Activated T-cell treated with anti-CD3 and anti-CD28 coated beads, Interleukin-2, amount 50 U/mL, for 4 hours (primary cell): ENCODE measurements at regions not wholly inside any gene's neighbourhood (a gene's known extent, or its start where the extent isn't known, plus 50 kb on each side); places are given as distances from the start of the nearest gene placed in this dataset.
"Not testable (repeated sequence)": the region's sequence is repeated elsewhere in the genome, so short reads cannot be mapped to it uniquely, and the experiment has no call there.

Experiments used
- ATAC-seq, 2 donors: fragments of 200-7000 bp; cut with Tn5 transposase; one replicate each; pipeline ENCODE4 v1.10.0; 2021
- DNase-seq: peaks from one replicate; pipeline ENCODE4 v3.0.0-alpha.2; 2020
- H3K27me3 Mint-ChIP-seq: one replicate; pipeline ENCODE4 v1.8.0; 2021; ENCODE audit warnings: low read depth, mixed read lengths
- H3K36me3 Mint-ChIP-seq: one replicate; pipeline ENCODE4 v1.8.0; 2022; ENCODE audit warnings: mixed read lengths; ENCODE audit not compliant: insufficient read depth
- H3K4me1 Mint-ChIP-seq: one replicate; pipeline ENCODE4 v1.8.0; 2021; ENCODE audit warnings: low read depth, mixed read lengths
- H3K4me3 Mint-ChIP-seq: one replicate; pipeline ENCODE4 v1.8.0; 2021; ENCODE audit warnings: mild to moderate bottlenecking, moderate library complexity, mixed read lengths
- H3K9me3 Mint-ChIP-seq: one replicate; pipeline ENCODE4 v1.8.0; 2021; ENCODE audit warnings: mixed read lengths

GRCh38 chr16:63175313-63175712, 1139.1 kb upstream of the CDH8 start:
- Mint-ChIP-seq H3K4me1 (no peaks in the 10 kb centered on the region), H3K9me3 (peaks cover 29% of the 10 kb centered on the region), H3K36me3 (no peaks in the 10 kb centered on the region), H3K27me3 (no peaks in the 10 kb centered on the region), H3K4me3 (no peak overlapping the region)
- DNase-seq = no peak
- ATAC-seq = no peak

- H3K9me3 Mint-ChIP-seq = peaks cover 29% of the 10 kb centered on the region
- no peaks in the 10 kb centered on the region for H3K27me3 Mint-ChIP-seq
- H3K4me3 Mint-ChIP-seq = no peak overlapping the region
- H3K36me3 Mint-ChIP-seq = no peaks in the 10 kb centered on the region
- no peaks in the 10 kb centered on the region for H3K4me1 Mint-ChIP-seq
- DNase-seq (no peak), ATAC-seq (no peak)
Measured at GRCh38 chr16:63174801-63175200, 1138.6 kb upstream of the CDH8 start.

GRCh38 chr16:63171545-63171944, 1135.3 kb upstream of the CDH8 start:
- H3K27me3 Mint-ChIP-seq = no peaks in the 10 kb centered on the region
- peaks cover 28% of the 10 kb centered on the region for H3K9me3 Mint-ChIP-seq
- H3K36me3 Mint-ChIP-seq = no peaks in the 10 kb centered on the region
- H3K4me1 Mint-ChIP-seq = no peaks in the 10 kb centered on the region
- ATAC-seq (no peak), DNase-seq (no peak)
- no peak overlapping the region for H3K4me3 Mint-ChIP-seq

- no peak for DNase-seq
- Mint-ChIP-seq H3K9me3 (peaks cover 26% of the 10 kb centered on the region), H3K4me1 (no peaks in the 10 kb centered on the region), H3K4me3 (no peak overlapping the region), H3K36me3 (no peaks in the 10 kb centered on the region), H3K27me3 (no peaks in the 10 kb centered on the region)
- ATAC-seq = no peak
Measured at GRCh38 chr16:63169100-63169499, 1132.9 kb upstream of the CDH8 start.

GRCh38 chr16:63157818-63158217, 1121.6 kb upstream of the CDH8 start:
- no peak for DNase-seq
- Mint-ChIP-seq H3K36me3 (no peaks in the 10 kb centered on the region), H3K4me1 (no peaks in the 10 kb centered on the region), H3K4me3 (no peak overlapping the region), H3K27me3 (no peaks in the 10 kb centered on the region), H3K9me3 (peaks cover 47% of the 10 kb centered on the region)
- ATAC-seq = no peak

- no peaks in the 10 kb centered on the region for H3K36me3 Mint-ChIP-seq
- no peaks in the 10 kb centered on the region for H3K4me1 Mint-ChIP-seq
- no peaks in the 10 kb centered on the region for H3K27me3 Mint-ChIP-seq
- no peak for ATAC-seq
- peaks cover 23% of the 10 kb centered on the region for H3K9me3 Mint-ChIP-seq
- no peak overlapping the region for H3K4me3 Mint-ChIP-seq
- DNase-seq = no peak
Measured at GRCh38 chr16:63146251-63146650, 1110.0 kb upstream of the CDH8 start.

- DNase-seq = no peak
- no peaks in the 10 kb centered on the region for H3K36me3 Mint-ChIP-seq
- peaks cover 28% of the 10 kb centered on the region for H3K9me3 Mint-ChIP-seq
- no peak for ATAC-seq
- no peak overlapping the region for H3K4me3 Mint-ChIP-seq
- H3K4me1 Mint-ChIP-seq = no peaks in the 10 kb centered on the region
- H3K27me3 Mint-ChIP-seq = no peaks in the 10 kb centered on the region
Measured at GRCh38 chr16:63145411-63145810, 1109.2 kb upstream of the CDH8 start.

- ATAC-seq = no peak
- no peaks in the 10 kb centered on the region for H3K27me3 Mint-ChIP-seq
- H3K36me3 Mint-ChIP-seq = no peaks in the 10 kb centered on the region
- peaks cover 28% of the 10 kb centered on the region for H3K9me3 Mint-ChIP-seq
- H3K4me3 Mint-ChIP-seq = no peak overlapping the region
- DNase-seq = no peak
- H3K4me1 Mint-ChIP-seq = no peaks in the 10 kb centered on the region
Measured at GRCh38 chr16:63135069-63135468, 1098.8 kb upstream of the CDH8 start.

GRCh38 chr16:63131503-63131902, 1095.3 kb upstream of the CDH8 start:
- Mint-ChIP-seq H3K4me3 (no peak overlapping the region), H3K36me3 (no peaks in the 10 kb centered on the region), H3K27me3 (no peaks in the 10 kb centered on the region), H3K4me1 (no peaks in the 10 kb centered on the region), H3K9me3 (peaks cover 36% of the 10 kb centered on the region)
- DNase-seq (no peak), ATAC-seq (no peak)

GRCh38 chr16:63130942-63131341, 1094.7 kb upstream of the CDH8 start:
- Mint-ChIP-seq H3K27me3 (no peaks in the 10 kb centered on the region), H3K36me3 (no peaks in the 10 kb centered on the region), H3K9me3 (peaks cover 36% of the 10 kb centered on the region), H3K4me3 (no peak overlapping the region), H3K4me1 (no peaks in the 10 kb centered on the region)
- ATAC-seq (no peak), DNase-seq (no peak)

GRCh38 chr16:63129411-63130125, 1093.3 kb upstream of the CDH8 start:
- no peak for DNase-seq
- H3K4me1 Mint-ChIP-seq = no peaks in the 10 kb centered on the region
- H3K9me3 Mint-ChIP-seq = peaks cover 30% of the 10 kb centered on the region

GRCh38 chr16:63119905-63120304, 1083.7 kb upstream of the CDH8 start:
- not testable (repeated sequence) for H3K36me3 Mint-ChIP-seq, ATAC-seq

More at GRCh38 chr16:63129411-63130125, 1093.3 kb upstream of the CDH8 start:
- Mint-ChIP-seq H3K36me3 (no peaks in the 10 kb centered on the region), H3K4me3 (no peak overlapping the region), H3K27me3 (no peaks in the 10 kb centered on the region)
- ATAC-seq = peak in 1 of 2 donors; percentile 48

GRCh38 chr16:63100082-63100481, 1063.8 kb upstream of the CDH8 start:
- no peaks in the 10 kb centered on the region for H3K4me1 Mint-ChIP-seq
- H3K9me3 Mint-ChIP-seq = peaks cover 28% of the 10 kb centered on the region
- no peaks in the 10 kb centered on the region for H3K36me3 Mint-ChIP-seq
- no peak for DNase-seq
- H3K4me3 Mint-ChIP-seq = no peak overlapping the region
- no peaks in the 10 kb centered on the region for H3K27me3 Mint-ChIP-seq
- no peak for ATAC-seq

More at GRCh38 chr16:63119905-63120304, 1083.7 kb upstream of the CDH8 start:
- DNase-seq, H3K4me3 Mint-ChIP-seq, H3K4me1 Mint-ChIP-seq, H3K27me3 Mint-ChIP-seq: not testable (repeated sequence)
- peaks cover 18% of the 10 kb centered on the region for H3K9me3 Mint-ChIP-seq

GRCh38 chr16:63096857-63097256, 1060.6 kb upstream of the CDH8 start:
- Mint-ChIP-seq H3K36me3 (no peaks in the 10 kb centered on the region), H3K4me3 (no peak overlapping the region), H3K9me3 (peaks cover 24% of the 10 kb centered on the region), H3K27me3 (no peaks in the 10 kb centered on the region), H3K4me1 (no peaks in the 10 kb centered on the region)
- DNase-seq = no peak
- ATAC-seq = no peak

GRCh38 chr16:63092736-63093135, 1056.5 kb upstream of the CDH8 start:
- ATAC-seq (no peak), DNase-seq (no peak)
- H3K36me3 Mint-ChIP-seq = no peaks in the 10 kb centered on the region
- no peaks in the 10 kb centered on the region for H3K27me3 Mint-ChIP-seq
- no peaks in the 10 kb centered on the region for H3K4me1 Mint-ChIP-seq
- peaks cover 19% of the 10 kb centered on the region for H3K9me3 Mint-ChIP-seq
- no peak overlapping the region for H3K4me3 Mint-ChIP-seq
